Left ventricle myocardium superior (tissue), 1 donor: ENCODE measurements at regions not wholly inside any gene's neighbourhood (a gene's known extent, or its start where the extent isn't known, plus 50 kb on each side); places are given as distances from the start of the nearest gene placed in this dataset.

Experiments
- ATAC-seq: fragments of 200-7000 bp; cut with Tn5 transposase; one replicate; pipeline ENCODE4 v1.9.1; 2020; ENCODE audit warnings: mild to moderate bottlenecking, moderate library complexity
- DNase-seq: peaks from one replicate; pipeline ENCODE4 v3.0.0-alpha.2; 2020
- intact Hi-C: fragments of 100-400 bp; cut with micrococcal nuclease; formaldehyde crosslinking; loops from one replicate; pipeline ENCODE4 v1.11.0; 2022
- donor health status: DM: no; HTN: yes; CAD: no; lungs with severe emphysema.

DNA sequence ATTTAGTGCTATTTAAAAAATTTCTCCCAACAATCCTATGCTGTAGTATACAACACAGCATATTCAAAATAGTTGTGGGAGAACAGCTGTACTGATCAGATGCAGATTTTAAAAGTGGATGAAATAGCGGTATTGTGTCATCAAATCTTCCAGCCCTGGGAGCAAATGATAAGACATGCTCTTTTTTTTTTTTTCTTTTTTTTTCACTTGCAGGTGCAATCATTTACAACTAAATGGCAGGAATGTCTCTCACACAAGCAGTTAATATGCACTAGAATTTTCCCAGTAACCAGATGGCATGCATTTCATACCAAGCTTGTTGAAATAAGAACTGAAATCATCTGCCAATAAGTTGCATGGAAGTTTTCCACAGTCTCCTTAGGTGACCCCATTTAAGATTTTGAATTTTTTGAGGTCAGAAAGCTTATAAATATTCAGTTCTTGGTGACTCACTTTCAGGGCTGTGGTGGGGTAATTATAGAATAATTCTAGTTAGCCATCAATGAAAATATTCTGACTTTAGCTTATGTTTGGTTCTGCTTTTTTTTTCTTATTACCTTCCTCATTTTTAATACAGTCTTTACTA, 623.9 kb upstream of the NR5A2 start:
- intact Hi-C loops, result no loop called here
- ATAC-seq (no peak), DNase-seq (no peak)

DNA sequence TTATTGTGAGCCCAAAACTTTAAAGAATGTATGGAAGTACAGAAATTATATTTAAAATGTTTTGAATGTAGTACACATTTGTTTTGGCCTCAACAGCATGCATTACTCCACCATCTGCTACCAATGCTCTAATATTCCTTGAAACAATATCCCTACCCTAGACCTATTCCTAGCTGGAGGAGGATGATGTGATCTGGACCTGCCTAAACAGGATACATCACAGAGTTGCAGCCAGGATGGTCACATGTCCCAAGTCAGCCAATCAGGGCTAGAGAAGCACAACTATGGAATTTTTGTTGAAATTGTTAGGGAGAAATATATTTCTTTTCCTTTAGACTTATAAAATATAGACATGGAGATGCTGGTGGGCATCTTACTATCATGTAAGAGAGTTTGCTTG, 623.3 kb upstream of the NR5A2 start:
- intact Hi-C loops, result no loop called here
- DNase-seq (no peak), ATAC-seq (no peak)

DNA sequence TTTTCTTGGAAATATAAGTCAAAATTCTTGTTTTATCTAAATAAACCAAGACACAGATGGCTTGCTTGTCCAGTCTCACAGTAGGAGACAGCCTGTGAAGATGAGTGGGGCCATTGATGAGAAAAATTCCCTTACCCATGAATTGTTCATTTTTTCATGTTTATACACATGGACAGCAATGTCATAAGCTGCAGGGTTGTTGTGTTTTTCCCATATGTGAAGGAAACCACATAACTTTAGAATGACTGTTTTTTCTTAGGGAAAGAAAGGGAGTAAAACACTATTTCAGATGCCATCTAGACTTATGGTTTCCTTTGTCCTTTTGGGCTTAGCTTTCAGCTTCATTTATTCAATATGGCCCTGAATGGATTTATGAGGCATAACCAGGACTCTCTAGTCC, 622.5 kb upstream of the NR5A2 start:
- DNase-seq (no peak), ATAC-seq (no peak)
- intact Hi-C loops, result no loop called here

GRCh38 chr1:199405634-199406196, 621.8 kb upstream of the NR5A2 start:
- DNase-seq (no peak), ATAC-seq (no peak)
- intact Hi-C loops, result no loop called here

DNA sequence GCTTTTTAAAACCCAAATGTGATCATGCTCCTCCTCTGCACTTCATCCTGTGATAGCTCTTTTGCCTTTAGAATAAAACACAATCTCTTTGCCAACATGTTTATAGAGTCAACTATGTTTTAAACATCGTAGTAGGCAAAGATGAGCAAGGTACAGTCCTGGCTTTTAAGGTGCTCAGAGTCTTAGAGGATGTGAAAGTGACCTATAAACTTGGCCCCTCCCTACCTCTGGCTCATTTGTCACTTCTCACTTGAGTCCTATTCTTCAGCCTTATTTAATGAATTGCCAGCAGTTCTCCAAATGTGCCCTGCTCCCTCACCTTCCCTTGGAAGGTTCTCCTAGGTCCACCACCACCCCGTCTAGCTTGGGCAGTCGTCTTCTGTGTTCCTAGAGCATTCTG, 617.0 kb upstream of the NR5A2 start:
- intact Hi-C loops, result no loop called here
- DNase-seq, result no peak
- ATAC-seq, result no peak

DNA sequence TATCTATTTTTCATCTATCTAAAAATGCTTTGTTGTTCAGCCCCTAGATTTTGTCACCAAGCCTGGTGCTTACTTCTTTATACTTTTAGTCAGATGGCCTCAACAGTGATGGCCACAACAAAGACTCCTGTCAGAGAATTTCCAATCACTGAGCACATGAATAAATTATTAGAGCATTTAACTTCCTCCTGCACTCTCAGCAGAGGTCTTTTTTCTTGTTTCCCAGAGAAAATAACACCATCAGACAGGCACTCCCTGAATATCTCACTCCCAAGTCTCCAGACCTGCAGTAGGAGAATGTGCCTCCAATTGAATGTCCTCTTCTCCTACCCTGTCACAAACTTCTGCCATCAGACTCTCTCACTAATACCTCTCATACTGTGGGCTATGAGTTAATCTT, 616.0 kb upstream of the NR5A2 start:
- intact Hi-C loops, result no loop called here
- DNase-seq, result no peak
- ATAC-seq, result no peak

DNA sequence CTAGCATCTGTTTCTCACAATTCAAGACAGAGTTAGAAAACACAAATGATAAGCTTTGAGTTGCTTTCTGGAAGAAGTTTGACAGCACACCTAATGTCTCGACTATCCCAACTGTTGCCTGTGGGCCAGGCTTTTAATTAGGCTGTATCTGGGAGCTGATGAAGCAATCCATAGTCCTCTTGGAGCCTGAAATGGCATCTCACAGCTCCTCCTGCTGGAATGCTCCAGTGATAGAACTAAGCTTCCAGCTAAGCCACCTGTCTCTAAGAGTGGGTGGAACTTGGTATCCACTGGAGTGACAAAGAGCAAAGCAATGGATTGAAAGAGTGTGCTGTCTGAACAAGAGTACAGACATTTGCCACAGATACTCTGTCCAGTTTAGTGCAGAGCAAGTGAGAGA, 605.3 kb upstream of the NR5A2 start:
- intact Hi-C loops, result no loop called here
- no peak for ATAC-seq
- DNase-seq, result no peak

GRCh38 chr1:199447906-199448305, 579.6 kb upstream of the NR5A2 start:
- intact Hi-C loops, result no loop called here
- ATAC-seq (no peak), DNase-seq (no peak)

GRCh38 chr1:199448646-199449045, 578.9 kb upstream of the NR5A2 start:
- no peak for ATAC-seq
- intact Hi-C loops, result no loop called here

GRCh38 chr1:199449221-199449620, 578.3 kb upstream of the NR5A2 start:
- intact Hi-C loops, result no loop called here
- no peak for DNase-seq
- no peak for ATAC-seq

More at GRCh38 chr1:199448646-199449045, 578.9 kb upstream of the NR5A2 start:
- DNase-seq, result no peak

DNA sequence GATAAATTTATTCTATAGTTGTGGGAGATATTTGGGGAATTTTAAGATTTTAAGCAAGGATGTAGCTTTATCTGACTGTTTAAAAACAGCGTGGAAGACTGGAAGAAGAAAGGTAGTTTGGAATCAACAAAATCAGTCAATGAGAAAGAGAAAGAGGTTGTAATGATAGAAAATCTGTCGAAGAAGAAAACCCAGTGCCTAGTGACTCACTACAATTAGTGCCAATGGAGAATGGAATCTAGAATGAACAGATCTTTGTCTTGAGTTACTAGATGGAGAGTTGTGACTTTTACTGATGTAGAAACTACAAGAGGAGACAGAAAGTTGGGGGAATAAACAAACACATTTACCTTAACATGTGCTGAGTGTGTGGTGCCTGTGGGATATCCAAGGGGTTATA, 577.8 kb upstream of the NR5A2 start:
- intact Hi-C loops, result no loop called here
- no peak for ATAC-seq

DNA sequence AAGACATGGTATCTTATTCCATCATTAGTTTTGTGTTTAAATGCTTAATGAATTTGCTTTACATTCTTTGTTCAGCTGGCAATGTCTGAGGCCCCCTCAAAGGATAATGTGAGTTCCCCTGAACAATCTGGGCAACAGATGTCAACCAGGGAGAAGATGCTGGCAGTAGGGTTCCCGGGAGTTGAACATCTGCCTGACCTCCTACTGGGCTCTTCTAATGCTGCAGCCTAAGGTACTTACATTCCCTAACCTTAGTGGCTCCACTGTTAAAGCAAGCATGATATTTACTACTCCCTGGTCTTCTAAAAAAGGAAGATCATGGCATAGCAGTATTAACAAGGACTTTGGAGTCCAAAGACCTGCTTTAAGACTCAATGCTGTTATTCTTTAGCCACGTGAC, 574.9 kb upstream of the NR5A2 start:
- ATAC-seq (no peak), DNase-seq (no peak)
- intact Hi-C loops, result no loop called here

More for the DNA sequence above, 577.8 kb upstream of the NR5A2 start:
- DNase-seq, result no peak

DNA sequence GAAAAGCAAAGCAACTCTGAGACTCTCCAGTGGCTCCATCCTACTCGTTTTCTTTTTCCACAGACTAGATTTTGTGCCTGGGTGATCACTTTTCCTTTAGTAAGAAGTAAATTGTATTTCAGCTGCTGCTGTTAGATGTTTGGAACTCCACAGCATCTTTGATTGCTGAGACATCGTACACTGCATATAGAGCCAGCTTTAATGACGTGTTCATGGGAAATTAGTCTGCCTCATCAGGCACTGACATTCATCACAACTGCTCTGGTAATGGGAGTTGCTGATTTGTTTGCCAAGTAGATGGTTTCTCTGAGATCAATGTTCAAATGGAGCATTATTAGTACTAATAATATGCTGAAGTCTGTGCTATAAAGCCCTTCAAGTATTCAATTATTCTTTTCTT, 573.8 kb upstream of the NR5A2 start:
- DNase-seq (no peak), ATAC-seq (no peak)
- intact Hi-C loops, result no loop called here

GRCh38 chr1:199460933-199461332, 566.6 kb upstream of the NR5A2 start:
- ATAC-seq, result peak; percentile 37
- intact Hi-C loops, result no loop called here
- DNase-seq, result no peak

DNA sequence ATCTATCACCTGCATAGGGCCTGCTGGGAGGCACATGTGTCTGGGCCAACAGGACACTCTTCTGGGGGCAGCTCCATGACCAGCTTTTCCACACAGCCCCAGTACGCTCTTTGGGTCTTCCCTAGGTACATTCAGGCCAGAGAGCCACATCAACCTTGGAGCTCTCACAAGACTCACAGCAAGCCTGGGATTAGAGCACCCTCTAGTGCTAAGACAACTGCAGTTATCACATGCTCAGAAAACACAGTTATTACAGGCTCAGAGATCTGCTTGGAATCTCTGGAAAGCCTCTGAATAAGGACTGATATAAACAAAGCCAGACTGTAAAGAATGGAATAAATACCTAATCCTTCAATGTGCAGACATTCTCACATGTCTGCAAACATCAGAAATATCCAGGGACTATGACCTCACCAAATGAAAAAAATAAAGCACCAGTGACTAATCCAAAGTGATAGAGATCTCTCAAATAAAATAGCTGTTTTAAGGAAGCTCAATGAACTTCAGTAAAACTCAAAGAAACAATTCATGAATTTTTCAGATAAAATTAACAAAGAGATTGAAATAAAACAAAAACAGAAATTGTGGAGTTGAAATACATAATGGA, 563.9 kb upstream of the NR5A2 start:
- intact Hi-C loops, result no loop called here
- ATAC-seq, result no peak
- DNase-seq, result no peak

DNA sequence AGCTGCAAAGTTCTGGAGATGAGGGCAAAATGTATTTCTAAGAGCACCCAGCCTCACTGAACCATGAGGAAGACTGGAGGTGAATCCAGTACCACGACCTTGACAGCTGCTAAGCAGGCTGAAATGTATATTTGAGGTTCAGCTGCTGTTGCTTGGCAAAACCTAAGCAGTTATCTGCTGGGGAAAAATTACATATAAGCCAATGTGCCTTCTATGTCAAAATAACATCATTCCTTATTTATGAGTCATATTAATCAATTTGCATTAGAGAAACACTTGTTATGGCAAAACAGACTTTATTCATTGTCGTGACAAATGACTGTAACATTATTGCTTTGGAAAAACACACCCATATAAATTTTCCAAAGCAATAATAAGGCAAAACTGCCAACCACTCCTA, 560.5 kb upstream of the NR5A2 start:
- DNase-seq (no peak), ATAC-seq (no peak)
- intact Hi-C loops, result no loop called here

DNA sequence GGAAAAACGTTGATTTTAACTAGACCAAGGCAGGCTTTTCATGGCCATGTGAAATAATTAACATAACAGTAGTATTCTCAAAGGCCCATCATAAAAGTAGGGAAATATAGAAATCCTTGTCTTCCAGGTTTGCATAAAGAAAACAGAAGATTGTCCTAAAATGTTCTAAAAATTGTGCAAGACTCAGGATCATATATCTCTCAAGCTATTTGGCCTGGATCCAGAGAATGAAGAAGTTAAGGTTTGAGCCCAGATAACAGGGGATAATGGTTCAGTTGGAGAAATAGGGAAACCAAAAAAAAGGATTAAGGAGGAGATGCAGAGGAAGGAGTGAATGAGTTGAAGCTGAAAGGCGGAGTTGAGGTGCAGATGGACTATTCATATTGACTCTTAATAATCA, 555.5 kb upstream of the NR5A2 start:
- intact Hi-C loops, result no loop called here
- no peak for ATAC-seq
- DNase-seq, result no peak

DNA sequence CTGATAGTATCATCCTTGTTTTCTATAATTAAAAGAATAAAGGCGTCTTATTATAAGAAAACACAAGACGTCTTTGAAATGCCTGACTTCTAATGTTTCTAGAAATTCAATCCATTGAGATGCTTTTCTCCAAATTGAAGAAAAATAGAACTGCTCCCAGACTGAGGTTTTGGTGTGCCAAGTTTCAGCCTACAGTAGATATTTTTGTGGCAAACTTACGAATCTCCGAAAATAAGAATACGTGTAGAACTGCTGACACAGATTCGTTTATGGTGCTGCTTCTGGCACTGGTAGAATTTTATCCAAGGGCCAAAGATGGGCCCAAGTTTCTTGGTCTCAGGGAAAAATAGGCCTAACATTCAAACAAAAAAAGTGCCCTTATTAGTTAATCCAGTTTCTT, 554.5 kb upstream of the NR5A2 start:
- DNase-seq (no peak), ATAC-seq (no peak)
- intact Hi-C loops, result no loop called here

- no peak for DNase-seq
- no peak for ATAC-seq
- intact Hi-C loops, result no loop called here
Measured at GRCh38 chr1:199474738-199475137, 552.8 kb upstream of the NR5A2 start.

- no peak for DNase-seq
- intact Hi-C loops, result no loop called here
- ATAC-seq, result no peak
Measured at GRCh38 chr1:199482426-199482825, 545.1 kb upstream of the NR5A2 start.

DNA sequence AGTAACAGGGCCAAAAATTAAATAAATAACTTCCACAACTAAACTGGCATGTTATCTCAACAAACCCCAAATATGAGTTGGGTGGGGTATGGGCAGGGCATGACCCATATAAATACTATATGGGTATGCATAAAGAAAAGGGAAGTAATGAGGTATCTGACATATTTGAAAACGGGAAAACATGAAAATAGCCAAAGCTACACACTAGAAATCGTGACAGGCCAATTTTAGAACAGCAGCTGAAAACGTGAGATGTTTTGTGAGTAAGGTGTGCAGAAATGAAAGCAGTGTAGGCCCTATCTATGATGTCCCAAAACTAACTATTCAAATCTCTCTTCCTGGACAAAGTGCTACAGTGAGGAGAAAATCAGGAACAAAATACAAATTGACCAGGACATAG, 537.9 kb upstream of the NR5A2 start:
- intact Hi-C loops, result no loop called here
- DNase-seq (no peak), ATAC-seq (no peak)
